Activated naive CD4-positive, alpha-beta T cell treated with Interleukin-2 at 50 U/mL for 16 hours (primary cell): ENCODE measurements at regions not wholly inside any gene's neighbourhood (a gene's known extent, or its start where the extent isn't known, plus 50 kb on each side); places are given as distances from the start of the nearest gene placed in this dataset.
"Not testable (repeated sequence)": the region's sequence is repeated elsewhere in the genome, so short reads cannot be mapped to it uniquely, and the experiment has no call there.

Experiments
- DNase-seq: peaks from one replicate; pipeline ENCODE4 v3.0.0-alpha.2; 2020

DNA sequence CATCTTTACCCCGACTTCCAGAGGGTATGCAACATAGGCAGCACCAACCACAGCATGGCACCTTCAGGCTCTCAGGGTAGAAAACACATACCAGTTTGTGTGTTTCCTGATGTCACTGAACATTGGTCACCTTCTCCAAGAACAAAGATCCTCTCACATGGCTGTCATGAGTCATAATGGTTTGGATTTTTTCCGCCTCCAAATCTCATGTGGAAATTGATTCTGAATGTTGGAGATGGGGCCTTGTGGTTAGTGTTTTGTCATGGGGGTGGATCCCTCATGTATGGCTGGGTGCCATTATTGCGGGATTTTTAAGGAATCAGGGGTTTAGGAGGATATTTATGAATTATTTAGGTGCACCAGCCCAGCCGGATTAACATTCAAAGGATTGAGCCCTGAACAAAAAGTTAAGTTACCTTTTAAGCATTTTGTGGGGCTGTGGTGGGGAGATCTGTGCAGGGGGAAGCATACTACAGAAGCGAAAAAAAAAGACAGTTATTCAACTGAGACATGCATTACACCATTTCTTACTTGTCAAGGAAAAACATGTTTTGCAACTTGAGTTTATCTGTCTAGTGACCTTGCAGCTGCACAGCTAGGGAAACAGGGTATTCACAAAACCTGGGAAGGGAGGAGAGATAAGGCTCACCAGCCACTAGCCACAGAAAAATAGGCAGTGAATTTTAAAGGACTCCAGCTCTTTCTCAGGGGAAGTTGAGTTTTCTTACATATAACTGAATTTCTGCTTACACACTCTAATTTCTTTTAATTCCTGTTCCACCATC, 774.1 kb upstream of the AUTS2 start:
- no peak for DNase-seq

GRCh38 chr7:68828575-68828974, 769.7 kb upstream of the AUTS2 start:
- DNase-seq: no peak

DNA sequence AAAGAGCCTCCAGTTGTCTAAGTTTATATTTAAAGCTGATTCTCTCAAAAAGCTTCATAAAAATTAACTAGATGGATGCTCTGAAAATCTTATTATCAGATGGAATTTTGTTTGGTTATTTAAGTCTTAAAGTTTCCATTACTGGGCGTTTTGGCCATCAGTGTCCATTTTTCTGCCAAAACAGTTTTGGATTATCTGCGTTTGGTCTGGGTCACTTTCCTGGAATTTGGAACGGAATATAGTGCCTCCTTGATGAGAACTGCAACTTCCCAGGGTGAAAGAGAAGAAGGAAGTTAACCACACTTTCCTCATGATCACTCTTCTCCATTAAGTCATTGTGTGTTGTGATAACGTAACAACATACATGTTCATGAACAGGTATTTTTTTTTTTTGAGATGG, 764.9 kb upstream of the AUTS2 start:
- no peak for DNase-seq

GRCh38 chr7:68839014-68839413, 759.3 kb upstream of the AUTS2 start:
- DNase-seq: no peak

- DNase-seq: no peak
These were observed 757.3 kb upstream of the AUTS2 start for GRCh38 chr7:68840991-68841390.

- DNase-seq: not testable (repeated sequence)
These were observed 754.3 kb upstream of the AUTS2 start for GRCh38 chr7:68843985-68844384.

GRCh38 chr7:68846811-68847325, 751.4 kb upstream of the AUTS2 start:
- DNase-seq: no peak

DNA sequence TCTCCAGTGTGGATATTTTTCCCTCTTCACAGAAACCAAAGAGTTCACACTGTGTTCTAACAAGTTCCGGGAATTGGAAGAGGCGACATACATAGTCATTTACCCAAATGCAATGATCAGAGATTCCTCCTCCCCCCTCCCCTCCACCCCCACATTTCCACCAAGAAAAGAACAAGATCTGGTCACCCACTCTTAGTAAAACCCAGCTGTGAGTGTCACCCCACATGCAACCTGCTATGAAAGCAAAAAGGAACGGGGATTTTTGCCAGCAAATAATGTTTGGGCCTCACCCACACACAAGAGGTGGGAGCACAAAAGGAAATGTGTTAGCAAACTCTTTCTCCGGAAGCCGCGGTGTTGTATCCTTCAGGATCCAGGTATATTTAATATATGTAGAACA, 745.0 kb upstream of the AUTS2 start:
- no peak for DNase-seq

- no peak for DNase-seq
These were observed 740.7 kb upstream of the AUTS2 start for GRCh38 chr7:68857571-68857970.

- no peak for DNase-seq
These were observed 739.8 kb upstream of the AUTS2 start for GRCh38 chr7:68858497-68858896.

- DNase-seq: no peak
These were observed 737.1 kb upstream of the AUTS2 start for GRCh38 chr7:68861171-68861570.

GRCh38 chr7:68862261-68862660, 736.0 kb upstream of the AUTS2 start:
- DNase-seq: no peak

GRCh38 chr7:68862736-68863135, 735.5 kb upstream of the AUTS2 start:
- no peak for DNase-seq

DNA sequence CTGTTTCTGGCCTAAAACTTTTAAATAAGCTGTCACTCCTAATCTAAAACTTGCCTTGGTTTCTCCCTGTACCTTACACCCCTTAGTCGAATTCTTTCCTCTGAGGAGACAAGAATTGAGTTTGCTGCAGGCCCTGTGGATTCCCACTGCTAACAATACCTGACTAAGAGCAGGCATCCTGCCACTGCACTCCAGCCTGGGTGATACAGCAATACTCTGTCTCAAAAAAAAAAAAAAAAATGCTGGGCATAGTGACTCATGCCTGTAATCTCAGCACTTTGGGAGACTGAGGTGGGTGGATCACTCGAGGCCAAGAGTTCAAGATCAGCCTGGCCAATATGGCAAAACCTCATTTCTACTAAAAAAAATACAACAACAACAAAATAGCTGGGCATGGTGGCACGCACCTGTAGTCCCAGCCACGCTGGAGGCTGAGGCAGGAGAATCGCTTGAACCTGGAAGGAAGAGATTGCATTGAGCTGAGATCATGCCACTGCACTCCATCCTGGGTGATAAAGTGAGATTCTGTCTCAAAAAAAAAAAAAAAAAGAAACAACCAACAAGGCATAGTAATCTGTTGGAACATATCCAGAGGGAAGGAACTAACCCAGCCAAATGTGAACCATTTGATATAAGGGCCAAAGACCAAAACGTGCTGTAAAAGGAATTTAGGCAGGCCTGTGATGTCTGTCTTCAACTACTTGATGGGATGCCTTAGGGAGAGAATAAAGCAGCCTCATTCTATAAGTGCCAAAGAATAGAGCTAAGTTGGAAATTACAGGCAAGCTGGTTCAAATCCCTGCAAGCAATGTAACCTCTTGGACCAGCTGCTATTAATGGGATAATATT, 732.7 kb upstream of the AUTS2 start:
- DNase-seq: no peak

GRCh38 chr7:68866200-68866570, 732.1 kb upstream of the AUTS2 start:
- DNase-seq: no peak

- DNase-seq: not testable (repeated sequence)
These were observed 731.6 kb upstream of the AUTS2 start for GRCh38 chr7:68866721-68867120.

DNA sequence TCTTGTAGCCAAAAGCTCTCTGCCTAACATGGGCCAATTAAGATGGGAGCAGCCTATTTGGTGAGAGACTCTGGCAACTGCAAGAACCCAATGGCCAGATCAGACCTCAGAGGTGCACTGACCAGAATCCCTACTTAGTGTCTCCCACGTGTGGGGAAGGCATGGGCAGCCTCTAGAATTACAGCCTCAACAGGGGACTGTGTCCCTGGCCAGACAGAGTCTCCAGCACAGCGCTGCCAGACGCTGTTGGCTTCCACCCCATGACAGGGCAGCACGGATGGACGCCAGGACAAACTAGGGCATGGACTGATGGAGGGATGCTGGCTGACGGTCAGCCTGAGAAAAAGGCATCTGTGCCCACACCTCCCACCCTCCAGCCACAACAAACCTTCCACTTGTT, 729.3 kb upstream of the AUTS2 start:
- DNase-seq: no peak

GRCh38 chr7:68873616-68874015, 724.7 kb upstream of the AUTS2 start:
- no peak for DNase-seq

- no peak for DNase-seq
These were observed 722.4 kb upstream of the AUTS2 start for GRCh38 chr7:68875857-68876256.

GRCh38 chr7:68887116-68887515, 711.2 kb upstream of the AUTS2 start:
- not testable (repeated sequence) for DNase-seq

GRCh38 chr7:68888971-68889385, 709.3 kb upstream of the AUTS2 start:
- no peak for DNase-seq

- no peak for DNase-seq
These were observed 706.0 kb upstream of the AUTS2 start for GRCh38 chr7:68892236-68892635.

GRCh38 chr7:68893411-68893810, 704.9 kb upstream of the AUTS2 start:
- no peak for DNase-seq

DNA sequence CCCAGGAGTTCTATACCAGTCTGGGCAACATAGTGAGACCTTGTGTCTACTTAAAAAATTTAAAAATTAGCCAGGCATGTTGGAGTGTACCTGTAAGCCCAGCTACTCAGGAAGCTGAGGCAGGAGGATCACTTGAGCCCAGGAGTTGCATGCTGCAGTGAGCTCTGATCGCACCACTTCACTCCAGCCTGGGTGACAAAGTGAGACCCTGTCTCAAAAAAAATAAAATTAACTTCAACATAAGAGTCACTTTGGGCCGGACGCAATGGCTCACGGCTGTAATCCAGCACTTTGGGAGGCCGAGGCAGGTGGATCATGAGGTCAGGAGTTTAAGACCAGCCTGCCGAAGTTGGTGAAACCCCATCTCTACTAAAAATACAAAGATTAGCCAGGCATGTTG, 699.1 kb upstream of the AUTS2 start:
- not testable (repeated sequence) for DNase-seq
